Mucosa of descending colon (tissue), 3 donors: ENCODE measurements at regions not wholly inside any gene's neighbourhood (a gene's known extent, or its start where the extent isn't known, plus 50 kb on each side); places are given as distances from the start of the nearest gene placed in this dataset.

Experiments
- ATAC-seq: fragments of 200-7000 bp; cut with Tn5 transposase; one replicate; pipeline ENCODE4 v1.9.1; 2020; ENCODE audit warnings: mild to moderate bottlenecking, moderate library complexity
- DNase-seq, 3 donors: peaks; one replicate each; pipeline ENCODE4 v3.0.0-alpha.2; 2020
- H3K36me3 ChIP-seq: fragments of 200-600 bp; one replicate; pipeline ENCODE4 v1.8.0; 2021; ENCODE audit warnings: low read depth, mild to moderate bottlenecking
- H3K4me1 ChIP-seq: fragments of 200-600 bp; one replicate; pipeline ENCODE4 v1.8.0; 2021; ENCODE audit warnings: low read depth, mild to moderate bottlenecking
- H3K4me3 ChIP-seq: fragments of 200-600 bp; one replicate; pipeline ENCODE4 v1.8.0; 2021; ENCODE audit warnings: mild to moderate bottlenecking
- H3K9me3 ChIP-seq: fragments of 200-600 bp; one replicate; pipeline ENCODE4 v1.8.0; 2021; ENCODE audit warnings: mild to moderate bottlenecking
- intact Hi-C, 2 donors: fragments of 100-400 bp; cut with DNase I in 1 of 2; cut with micrococcal nuclease in 1 of 2; formaldehyde crosslinking; loops; one replicate each; pipeline versions ENCODE4 v1.11.0 to v1.11.1; 2022; cut with DNase I, micrococcal nuclease
- TF ChIP-seq, protein P1 (sequence below): fragments of 200-600 bp; IDR thresholded peaks from one replicate; pipeline ENCODE4 v1.8.0; 2022; ENCODE audit warnings: antibody characterized with exemption, mild to moderate bottlenecking
- donor health status: DM: no; HTN: no; CAD: no; lungs with moderate emphysema.
- donor health status: DM: no; HTN: no; CAD: no.
- donor health status: DM: no; HTN: yes; CAD: no.

DNA sequence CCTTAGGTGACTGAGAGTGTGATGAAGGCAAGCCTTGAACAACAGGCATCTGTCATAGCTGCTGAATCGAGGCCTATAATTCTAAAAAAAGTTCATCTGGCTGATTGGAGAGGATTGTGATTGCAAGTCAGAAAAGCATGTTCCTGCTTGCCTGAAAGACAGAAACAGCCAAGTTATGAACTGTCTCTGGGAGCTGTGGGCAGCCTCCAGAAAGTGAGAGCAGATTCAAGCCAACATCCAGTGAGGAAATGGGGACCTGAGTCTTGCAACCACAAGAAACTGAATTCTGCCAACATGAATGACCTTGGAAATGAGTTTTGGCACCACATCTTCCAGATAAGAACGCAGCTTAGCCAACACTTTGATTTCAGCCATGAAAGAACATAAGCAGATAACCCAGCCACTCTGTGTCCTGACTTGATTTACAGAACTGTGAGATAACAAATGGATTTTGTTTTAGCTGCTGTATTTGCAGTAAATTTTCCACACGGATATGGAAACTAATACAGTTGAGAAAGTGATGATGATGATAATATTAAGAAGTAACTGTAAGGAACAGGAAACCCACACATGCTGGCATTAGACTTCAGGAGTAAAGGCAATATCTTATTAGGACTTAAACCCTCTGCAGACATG is 240.3 kb upstream of the NDST3 start:
- no peak overlapping the region for H3K4me3 ChIP-seq
- H3K36me3 ChIP-seq = no peaks in the 10 kb centered on the region
- TF ChIP-seq, protein P1, sequence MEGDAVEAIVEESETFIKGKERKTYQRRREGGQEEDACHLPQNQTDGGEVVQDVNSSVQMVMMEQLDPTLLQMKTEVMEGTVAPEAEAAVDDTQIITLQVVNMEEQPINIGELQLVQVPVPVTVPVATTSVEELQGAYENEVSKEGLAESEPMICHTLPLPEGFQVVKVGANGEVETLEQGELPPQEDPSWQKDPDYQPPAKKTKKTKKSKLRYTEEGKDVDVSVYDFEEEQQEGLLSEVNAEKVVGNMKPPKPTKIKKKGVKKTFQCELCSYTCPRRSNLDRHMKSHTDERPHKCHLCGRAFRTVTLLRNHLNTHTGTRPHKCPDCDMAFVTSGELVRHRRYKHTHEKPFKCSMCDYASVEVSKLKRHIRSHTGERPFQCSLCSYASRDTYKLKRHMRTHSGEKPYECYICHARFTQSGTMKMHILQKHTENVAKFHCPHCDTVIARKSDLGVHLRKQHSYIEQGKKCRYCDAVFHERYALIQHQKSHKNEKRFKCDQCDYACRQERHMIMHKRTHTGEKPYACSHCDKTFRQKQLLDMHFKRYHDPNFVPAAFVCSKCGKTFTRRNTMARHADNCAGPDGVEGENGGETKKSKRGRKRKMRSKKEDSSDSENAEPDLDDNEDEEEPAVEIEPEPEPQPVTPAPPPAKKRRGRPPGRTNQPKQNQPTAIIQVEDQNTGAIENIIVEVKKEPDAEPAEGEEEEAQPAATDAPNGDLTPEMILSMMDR = no peak
- H3K4me1 ChIP-seq = no peaks in the 10 kb centered on the region
- ATAC-seq = no peak
- intact Hi-C loops = no loop called here
- no peak for DNase-seq
- no peaks in the 10 kb centered on the region for H3K9me3 ChIP-seq

DNA sequence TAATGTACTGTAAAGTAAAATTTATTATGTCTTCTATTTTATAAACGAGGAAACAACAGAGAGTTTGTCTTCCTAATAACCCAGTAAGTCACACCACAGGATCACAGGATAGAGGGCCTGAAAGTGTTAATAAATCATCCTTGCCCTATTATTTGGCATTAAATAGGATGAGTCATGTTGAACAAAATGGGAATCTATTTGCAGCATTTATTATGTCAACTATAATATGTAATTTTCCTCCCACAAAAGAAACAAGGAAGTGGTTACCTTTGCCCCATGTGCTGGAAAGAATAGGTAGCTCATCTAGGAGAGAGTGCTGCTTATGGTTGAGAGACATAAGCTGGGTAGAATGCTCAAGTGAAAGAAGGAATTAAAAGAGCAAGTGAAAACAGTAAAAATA is 237.6 kb upstream of the NDST3 start:
- intact Hi-C loops = no loop called here
- no peak for DNase-seq
- Histone ChIP-seq H3K9me3 (no peaks in the 10 kb centered on the region), H3K4me3 (no peak overlapping the region), H3K36me3 (no peaks in the 10 kb centered on the region), H3K4me1 (no peaks in the 10 kb centered on the region)
- TF ChIP-seq, protein P1 = no peak
- no peak for ATAC-seq

GRCh38 chr4:117800636-117801035 is 233.7 kb upstream of the NDST3 start:
- TF ChIP-seq, protein P1 = no peak
- Histone ChIP-seq H3K9me3 (no peaks in the 10 kb centered on the region), H3K4me1 (no peaks in the 10 kb centered on the region), H3K4me3 (no peak overlapping the region), H3K36me3 (no peaks in the 10 kb centered on the region)
- DNase-seq (no peak), ATAC-seq (no peak)
- intact Hi-C loops = no loop called here

- Histone ChIP-seq H3K4me3 (no peak overlapping the region), H3K4me1 (no peaks in the 10 kb centered on the region), H3K9me3 (no peaks in the 10 kb centered on the region), H3K36me3 (no peaks in the 10 kb centered on the region)
- ATAC-seq = no peak
- intact Hi-C loops = no loop called here
- DNase-seq = no peak
- TF ChIP-seq, protein P1 = no peak
Observed at GRCh38 chr4:117801756-117802155, 232.5 kb upstream of the NDST3 start.

DNA sequence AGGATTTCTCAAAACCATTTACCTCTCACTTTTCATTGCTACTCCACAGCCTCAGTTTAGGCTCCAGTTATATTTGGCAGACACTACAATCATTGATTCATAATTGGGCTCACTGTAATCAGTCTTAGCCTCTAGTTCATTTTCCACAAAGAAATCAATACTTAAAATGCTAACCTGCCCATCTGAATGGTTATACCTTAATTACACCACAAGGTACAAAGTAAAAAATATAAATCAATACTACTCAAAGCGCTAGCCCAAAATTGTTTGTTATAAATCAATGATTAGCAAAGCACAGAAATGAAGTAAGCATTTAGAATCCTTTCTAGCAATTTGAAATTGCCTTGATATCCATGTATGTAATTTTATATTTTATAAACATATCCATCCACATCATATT is 222.6 kb upstream of the NDST3 start:
- no peaks in the 10 kb centered on the region for H3K9me3 ChIP-seq
- intact Hi-C loops = no loop called here
- H3K4me3 ChIP-seq = no peak overlapping the region
- H3K36me3 ChIP-seq = no peaks in the 10 kb centered on the region
- ATAC-seq (no peak), DNase-seq (no peak)
- TF ChIP-seq, protein P1 = no peak
- no peaks in the 10 kb centered on the region for H3K4me1 ChIP-seq
